GM12891 (cell line): ENCODE measurements at regions not wholly inside any gene's neighbourhood (a gene's known extent, or its start where the extent isn't known, plus 50 kb on each side); places are given as distances from the start of the nearest gene placed in this dataset.

Experiments
- POLR2A ChIP-seq: IDR thresholded peaks from 2 replicates; pipeline ENCODE4 v1.6.1; 2011; ENCODE audit warnings: low read depth, low read length, control low read depth
- POLR2AphosphoS5 ChIP-seq: IDR thresholded peaks from 2 replicates; pipeline ENCODE4 v1.6.1; 2011; ENCODE audit warnings: low read depth, low read length, control low read depth

GRCh38 chr13:53398051-53398450 is 369.4 kb downstream of the OLFM4 start:
- TF ChIP-seq POLR2AphosphoS5 = no peak
- no peak for TF ChIP-seq POLR2A
